Endothelial cell of umbilical vein (primary cell): ENCODE measurements at regions not wholly inside any gene's neighbourhood (a gene's known extent, or its start where the extent isn't known, plus 50 kb on each side); places are given as distances from the start of the nearest gene placed in this dataset.

ENCODE experiments used
- BruUV-seq: library from RNA; stranded (reverse); fragments of 400-500 nt; replicated peaks from 2 replicates; lab custom pipeline; 2021; lab: Mats Ljungman, UMichigan
- CTCF ChIA-PET: fragments of 300-600, 350-600 bp; sonication (Branson Sonifier 250); formaldehyde crosslinking; loops from one replicate; lab custom pipeline; 2021; ENCODE audit warnings: antibody characterized with exemption, inconsistent platforms; lab: Charles Lee
- POLR2A ChIA-PET: fragments of 300-600, 350-600 bp; sonication (Branson Sonifier 250); formaldehyde crosslinking; loops from one replicate; lab custom pipeline; 2021; ENCODE audit warnings: antibody characterized with exemption, inconsistent platforms; lab: Charles Lee
- DNase-seq: peaks from one replicate; pipeline ENCODE4 v3.0.0-alpha.2; 2011; ENCODE audit warnings: low read depth, low spot score
- FAIRE-seq: peaks from 2 replicates; lab custom pipeline; 2011; peaks lifted over from hg19 to GRCh38; lab: Jason Lieb, UNC
- H2AFZ ChIP-seq: 2 replicates; pipeline ENCODE4 v1.6.0; 2012; ENCODE audit warnings: low read depth, low read length, control low read depth, inconsistent platforms
- H3K27ac ChIP-seq: 2 replicates; pipeline ENCODE4 v1.5.1; 2011; ENCODE audit warnings: low read depth, mild to moderate bottlenecking, control low read depth, low read length, moderate library complexity; ENCODE audit not compliant: insufficient read depth
- H3K27me3 ChIP-seq, 2 experiments: 2 replicates each; pipeline versions ENCODE4 v1.6.0 to v1.6.1; 2011; ENCODE audit warnings: low read length in 2 of 2, mixed read lengths in 1 of 2; ENCODE audit not compliant: control insufficient read depth in 2 of 2, insufficient read depth in 2 of 2
- H3K36me3 ChIP-seq, 2 experiments: 2 replicates in 1 of 2; 3 replicates in 1 of 2; pipeline ENCODE4 v1.5.1; 2011; ENCODE audit warnings: low read length in 2 of 2, mild to moderate bottlenecking in 1 of 2, moderate library complexity in 1 of 2; ENCODE audit not compliant: control insufficient read depth in 2 of 2, insufficient read depth in 2 of 2; ENCODE audit errors: extremely low read depth in 1 of 2
- H3K4me1 ChIP-seq: 3 replicates; pipeline ENCODE4 v1.5.1; 2011; ENCODE audit warnings: mild to moderate bottlenecking, low read length; ENCODE audit not compliant: control insufficient read depth, insufficient read depth; ENCODE audit errors: extremely low read depth
- H3K4me2 ChIP-seq: 2 replicates; pipeline ENCODE4 v1.6.1; 2011; ENCODE audit warnings: low read length, control low read depth, mixed read lengths; ENCODE audit not compliant: insufficient read depth
- H3K4me3 ChIP-seq, 3 experiments: fragments of 200-600 bp in 1 of 3; sonication (generic), shearing (Covaris generic) in 1 of 3; replicated peaks in 1 of 3; 2 replicates each; pipeline ENCODE4 v1.5.1; 2011 to 2016; ENCODE audit warnings: control low read depth in 3 of 3, low read length in 3 of 3, mild to moderate bottlenecking in 2 of 3, inconsistent platforms in 1 of 3, low read depth in 1 of 3, moderate library complexity in 1 of 3; ENCODE audit not compliant: insufficient read depth in 1 of 3
- H3K79me2 ChIP-seq: 2 replicates; pipeline ENCODE4 v1.6.0; 2012; ENCODE audit warnings: low read length, inconsistent platforms; ENCODE audit not compliant: control insufficient read depth, insufficient read depth
- H3K9ac ChIP-seq: replicated peaks from 2 replicates; pipeline ENCODE3; 2011; ENCODE audit warnings: low read length, control low read depth; ENCODE audit not compliant: insufficient read depth; ENCODE audit errors: extremely low read depth
- H3K9me1 ChIP-seq: replicated peaks from 3 replicates; pipeline ENCODE4 v1.6.0; 2011; ENCODE audit warnings: mild to moderate bottlenecking, low read length; ENCODE audit not compliant: control insufficient read depth, insufficient read depth; ENCODE audit errors: extremely low read depth
- H3K9me3 ChIP-seq: replicated peaks from 2 replicates; pipeline ENCODE4 v1.5.1; 2012; ENCODE audit warnings: low read length, inconsistent platforms; ENCODE audit not compliant: control insufficient read depth, insufficient read depth
- H4K20me1 ChIP-seq: replicated peaks from 2 replicates; pipeline ENCODE3; 2011; ENCODE audit warnings: mild to moderate bottlenecking, low read length; ENCODE audit not compliant: control insufficient read depth, insufficient read depth; ENCODE audit errors: extremely low read depth
- EZH2 ChIP-seq: IDR thresholded peaks from 2 replicates; pipeline ENCODE4 v1.6.1; 2012; ENCODE audit warnings: borderline replicate concordance, low read depth, mild to moderate bottlenecking, moderate library complexity, low read length, inconsistent platforms; ENCODE audit not compliant: severe bottlenecking
- FOS ChIP-seq: IDR thresholded peaks from 2 replicates; pipeline ENCODE4 v1.6.1; 2011; ENCODE audit warnings: mild to moderate bottlenecking, low read length, moderate library complexity, borderline replicate concordance; ENCODE audit not compliant: insufficient read depth
- GATA2 ChIP-seq: IDR thresholded peaks from 2 replicates; pipeline ENCODE4 v1.7.0; 2011; ENCODE audit warnings: low read depth, mild to moderate bottlenecking, moderate library complexity, mixed read lengths, low read length; ENCODE audit not compliant: insufficient read length, insufficient read depth
- JUN ChIP-seq: IDR thresholded peaks from 2 replicates; pipeline ENCODE4 v1.6.1; 2011; ENCODE audit warnings: borderline replicate concordance, low read depth; ENCODE audit not compliant: insufficient read length, insufficient read depth
- MYC ChIP-seq: IDR thresholded peaks from one replicate; pipeline ENCODE4 v1.6.1; 2011; ENCODE audit warnings: mild to moderate bottlenecking, low read depth, low read length
- POLR2A ChIP-seq: IDR thresholded peaks from 2 replicates; pipeline ENCODE4 v1.6.1; 2012; ENCODE audit warnings: low read depth, mild to moderate bottlenecking, control low read depth, low read length
- POLR2AphosphoS5 ChIP-seq: IDR thresholded peaks from 2 replicates; pipeline ENCODE4 v1.6.1; 2012; ENCODE audit warnings: low read depth, mild to moderate bottlenecking, control low read depth, low read length, moderate library complexity; ENCODE audit not compliant: insufficient read depth
- dilution Hi-C: fragments of 300-500 bp; cut with MboI; formaldehyde crosslinking; loops from one replicate; pipeline ENCODE4 v1.15.0; 2019; ENCODE audit warnings: low sequenced_read_pairs; ENCODE audit not compliant: extremely low pct_ligation_motif_present
- intact Hi-C: fragments of 100-400 bp; cut with micrococcal nuclease; formaldehyde crosslinking; loops from one replicate; pipeline ENCODE4 v1.10.0; 2022
- TF ChIP-seq, protein P1 (sequence below), 2 donors: IDR thresholded peaks; 1 replicate in 1 of 2; 2 replicates in 1 of 2; pipeline ENCODE4 v1.5.1; 2011; ENCODE audit warnings: low read length in 2 of 2, mild to moderate bottlenecking in 2 of 2, moderate library complexity in 2 of 2, control low read depth in 1 of 2, inconsistent platforms in 1 of 2, low read depth in 1 of 2; ENCODE audit not compliant: insufficient read depth in 1 of 2; ENCODE audit errors: extremely low read depth in 1 of 2
- TF ChIP-seq, protein P2 (sequence below): IDR thresholded peaks from 2 replicates; pipeline ENCODE4 v1.6.1; 2011; ENCODE audit not compliant: insufficient read depth, insufficient read length

DNA sequence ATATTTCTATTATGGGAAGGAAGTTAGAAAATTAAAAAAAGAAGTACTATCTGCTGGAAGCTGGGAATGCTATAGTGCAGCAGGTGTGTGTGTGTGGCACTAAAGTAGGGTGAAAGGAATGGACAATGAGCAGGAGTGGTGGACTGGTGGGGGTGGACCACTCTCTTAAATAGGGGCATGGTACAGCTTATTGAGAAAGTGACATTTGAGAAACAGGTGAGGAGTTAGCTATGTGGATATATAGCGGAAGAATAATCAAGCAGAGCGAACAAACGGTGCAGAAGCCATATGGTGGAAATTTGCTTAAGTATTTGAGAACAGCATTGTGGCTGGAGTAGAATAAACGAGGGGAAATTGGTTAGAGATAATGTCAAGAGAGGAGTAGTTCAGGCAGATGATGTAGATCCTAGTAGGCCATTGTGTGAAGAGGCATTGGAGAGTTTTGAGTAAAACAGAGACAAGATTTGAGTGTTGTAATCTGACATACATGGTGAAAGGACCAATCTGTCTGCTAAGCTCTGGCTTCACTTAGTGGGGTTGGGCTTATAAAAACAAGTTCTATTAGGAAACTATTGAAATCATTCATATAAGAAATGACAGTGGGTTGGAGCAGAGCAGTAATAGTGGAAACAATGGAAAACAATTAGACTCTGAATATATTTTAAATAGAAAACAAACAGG is 149.2 kb upstream of the SYT10 start:
- BruUV-seq = no TSS peak
- H3K9me3 ChIP-seq = peaks cover 3% of the 10 kb centered on the region
- H3K79me2 ChIP-seq = no peaks in the 10 kb centered on the region
- intact Hi-C loops = no loop called here
- H3K9me1 ChIP-seq = no peaks in the 10 kb centered on the region
- H3K9ac ChIP-seq = no peak overlapping the region
- no peak overlapping the region for H3K4me3 ChIP-seq
- no peaks in the 10 kb centered on the region for H3K4me1 ChIP-seq
- H3K36me3 ChIP-seq = no peaks in the 10 kb centered on the region
- no peaks in the 10 kb centered on the region for H3K27me3 ChIP-seq
- H2AFZ ChIP-seq = no peak overlapping the region
- ChIA-PET POLR2A (no interaction called here), CTCF (no interaction called here)
- H3K4me2 ChIP-seq = no peak overlapping the region
- no peak for FAIRE-seq
- H3K27ac ChIP-seq = no peak overlapping the region
- H4K20me1 ChIP-seq = no peaks in the 10 kb centered on the region
- no peak for DNase-seq
- dilution Hi-C loops = no loop called here
- TF ChIP-seq MYC = no peak

DNA sequence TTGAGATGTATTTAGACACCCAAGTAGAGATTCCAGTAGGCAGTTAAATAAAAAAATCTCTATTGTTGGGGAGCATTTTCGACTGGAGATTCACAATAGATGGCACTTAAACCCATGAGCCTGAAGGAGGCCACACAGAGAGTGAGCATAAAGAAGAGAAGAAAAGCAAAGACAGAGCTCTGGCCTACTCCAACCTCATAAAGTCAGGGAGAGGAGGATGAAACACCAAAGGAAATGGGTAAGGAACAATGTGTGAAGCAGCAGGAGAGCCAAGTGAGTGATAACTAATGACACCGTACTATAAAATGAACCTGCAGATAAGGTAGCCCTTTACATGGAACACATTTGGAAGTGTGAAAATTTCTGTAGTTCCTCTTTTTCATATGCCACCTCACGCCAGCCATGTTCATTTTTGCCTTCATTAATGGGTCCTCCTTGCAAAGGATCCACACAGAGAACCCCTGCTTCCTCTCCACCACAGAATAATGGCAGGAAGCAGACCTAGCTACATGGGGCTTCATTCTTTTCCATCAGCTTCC is 150.0 kb upstream of the SYT10 start:
- TF ChIP-seq, protein P1, sequence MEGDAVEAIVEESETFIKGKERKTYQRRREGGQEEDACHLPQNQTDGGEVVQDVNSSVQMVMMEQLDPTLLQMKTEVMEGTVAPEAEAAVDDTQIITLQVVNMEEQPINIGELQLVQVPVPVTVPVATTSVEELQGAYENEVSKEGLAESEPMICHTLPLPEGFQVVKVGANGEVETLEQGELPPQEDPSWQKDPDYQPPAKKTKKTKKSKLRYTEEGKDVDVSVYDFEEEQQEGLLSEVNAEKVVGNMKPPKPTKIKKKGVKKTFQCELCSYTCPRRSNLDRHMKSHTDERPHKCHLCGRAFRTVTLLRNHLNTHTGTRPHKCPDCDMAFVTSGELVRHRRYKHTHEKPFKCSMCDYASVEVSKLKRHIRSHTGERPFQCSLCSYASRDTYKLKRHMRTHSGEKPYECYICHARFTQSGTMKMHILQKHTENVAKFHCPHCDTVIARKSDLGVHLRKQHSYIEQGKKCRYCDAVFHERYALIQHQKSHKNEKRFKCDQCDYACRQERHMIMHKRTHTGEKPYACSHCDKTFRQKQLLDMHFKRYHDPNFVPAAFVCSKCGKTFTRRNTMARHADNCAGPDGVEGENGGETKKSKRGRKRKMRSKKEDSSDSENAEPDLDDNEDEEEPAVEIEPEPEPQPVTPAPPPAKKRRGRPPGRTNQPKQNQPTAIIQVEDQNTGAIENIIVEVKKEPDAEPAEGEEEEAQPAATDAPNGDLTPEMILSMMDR (IDR thresholded peaks at IDR 0.05; ENCODE audit: extremely low read depth in 1 of 2, insufficient read depth in 1 of 2, low read depth in 1 of 2, low read length in 2 of 2) = no peak
- TF ChIP-seq, protein P2, sequence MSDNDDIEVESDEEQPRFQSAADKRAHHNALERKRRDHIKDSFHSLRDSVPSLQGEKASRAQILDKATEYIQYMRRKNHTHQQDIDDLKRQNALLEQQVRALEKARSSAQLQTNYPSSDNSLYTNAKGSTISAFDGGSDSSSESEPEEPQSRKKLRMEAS = no peak
- TF ChIP-seq FOS (no peak), GATA2 (no peak), JUN (no peak), MYC (no peak), EZH2 (no peak), POLR2A (no peak), POLR2AphosphoS5 (no peak)
- Histone ChIP-seq H3K4me3 (no peak overlapping the region), H3K9me1 (no peaks in the 10 kb centered on the region), H3K27ac (no peak overlapping the region), H3K36me3 (no peaks in the 10 kb centered on the region), H3K4me2 (no peak overlapping the region), H2AFZ (no peak overlapping the region), H3K79me2 (no peaks in the 10 kb centered on the region), H3K9ac (no peak overlapping the region), H3K27me3 (no peaks in the 10 kb centered on the region), H3K4me1 (no peaks in the 10 kb centered on the region), H3K9me3 (peaks cover 1% of the 10 kb centered on the region), H4K20me1 (no peaks in the 10 kb centered on the region)
- ChIA-PET POLR2A (no interaction called here), CTCF (no interaction called here)
- no peak for FAIRE-seq
- intact Hi-C loops = no loop called here
- DNase-seq = no peak
- BruUV-seq = no TSS peak
- dilution Hi-C loops = no loop called here
